ENCODE measurements at regions not wholly inside any gene's neighbourhood (a gene's known extent, or its start where the extent isn't known, plus 50 kb on each side); places are given as distances from the start of the nearest gene placed in this dataset.

DNA sequence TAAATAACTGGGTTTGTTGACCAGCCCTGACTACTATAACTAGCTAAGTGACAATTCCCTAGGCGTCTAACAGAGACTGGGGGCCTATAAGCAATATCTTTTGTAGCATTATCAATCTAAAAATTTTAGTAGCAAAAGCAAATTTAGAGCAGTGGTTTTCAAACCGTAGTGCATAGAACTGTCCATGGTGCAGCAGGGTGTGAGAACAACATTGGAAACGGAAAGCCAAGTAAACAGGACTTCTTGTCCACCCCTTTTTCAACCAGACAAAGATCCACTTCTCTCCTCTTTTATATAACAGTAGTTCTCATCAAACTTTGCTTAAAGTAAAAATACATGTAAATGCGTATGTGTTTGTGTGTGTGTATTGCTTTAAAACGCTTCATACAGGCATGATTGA lies 1099.1 kb upstream of the ATXN8OS start:
- H3K9me3 Mint-ChIP-seq = peaks cover 40% of the 10 kb centered on the region
- TF ChIP-seq CTCF (IDR thresholded peaks at IDR 0.05) = no peak
- no peaks in the 10 kb centered on the region for H3K27me3 Mint-ChIP-seq (ENCODE audit: insufficient read depth)
- H3K27ac Mint-ChIP-seq = no peak overlapping the region
- H3K36me3 Mint-ChIP-seq (ENCODE audit: low read depth) = no peaks in the 10 kb centered on the region; the same call in 1 of the 2 replicates
- DNase-seq = no peak
- H3K4me1 Mint-ChIP-seq (ENCODE audit: low read depth) = no peaks in the 10 kb centered on the region
- H3K4me3 Mint-ChIP-seq = no peak overlapping the region

- Mint-ChIP-seq H3K27ac (no peak overlapping the region), H3K36me3 (ENCODE audit: low read depth) (0 out of 2 replicates have a peak, but pooled peaks cover 9% of the 10 kb centered on the region), H3K4me1 (ENCODE audit: low read depth) (no peaks in the 10 kb centered on the region), H3K9me3 (peaks cover 49% of the 10 kb centered on the region), H3K27me3 (ENCODE audit: insufficient read depth) (no peaks in the 10 kb centered on the region), H3K4me3 (no peak overlapping the region)
- DNase-seq = no peak
- no peak for TF ChIP-seq CTCF (IDR thresholded peaks at IDR 0.05)
Observed at GRCh38 chr13:68998056-68998455, 1109.6 kb upstream of the ATXN8OS start.

DNA sequence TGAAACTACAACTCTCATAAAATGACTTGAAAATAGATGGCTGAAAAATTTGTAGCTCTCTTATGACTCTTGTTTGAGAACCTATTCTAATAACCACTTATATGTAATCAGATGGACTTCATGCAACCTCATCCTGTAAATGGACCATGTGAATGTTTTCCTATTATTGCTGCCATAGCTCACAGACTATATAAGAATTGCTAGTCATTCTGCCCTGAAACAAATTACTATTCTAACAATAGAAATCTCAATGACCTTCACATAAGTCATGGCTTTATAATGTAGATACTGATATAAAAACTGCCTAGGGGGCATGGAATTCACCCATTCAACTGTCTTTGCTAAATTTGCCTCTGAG lies 1111.0 kb upstream of the ATXN8OS start:
- TF ChIP-seq CTCF (IDR thresholded peaks at IDR 0.05) = no peak
- Mint-ChIP-seq H3K27me3 (ENCODE audit: insufficient read depth) (no peaks in the 10 kb centered on the region), H3K27ac (no peak overlapping the region), H3K4me1 (ENCODE audit: low read depth) (no peaks in the 10 kb centered on the region), H3K36me3 (ENCODE audit: low read depth) (0 out of 2 replicates have a peak, but pooled peaks cover 9% of the 10 kb centered on the region), H3K4me3 (no peak overlapping the region), H3K9me3 (peaks cover 38% of the 10 kb centered on the region)
- no peak for DNase-seq

DNA sequence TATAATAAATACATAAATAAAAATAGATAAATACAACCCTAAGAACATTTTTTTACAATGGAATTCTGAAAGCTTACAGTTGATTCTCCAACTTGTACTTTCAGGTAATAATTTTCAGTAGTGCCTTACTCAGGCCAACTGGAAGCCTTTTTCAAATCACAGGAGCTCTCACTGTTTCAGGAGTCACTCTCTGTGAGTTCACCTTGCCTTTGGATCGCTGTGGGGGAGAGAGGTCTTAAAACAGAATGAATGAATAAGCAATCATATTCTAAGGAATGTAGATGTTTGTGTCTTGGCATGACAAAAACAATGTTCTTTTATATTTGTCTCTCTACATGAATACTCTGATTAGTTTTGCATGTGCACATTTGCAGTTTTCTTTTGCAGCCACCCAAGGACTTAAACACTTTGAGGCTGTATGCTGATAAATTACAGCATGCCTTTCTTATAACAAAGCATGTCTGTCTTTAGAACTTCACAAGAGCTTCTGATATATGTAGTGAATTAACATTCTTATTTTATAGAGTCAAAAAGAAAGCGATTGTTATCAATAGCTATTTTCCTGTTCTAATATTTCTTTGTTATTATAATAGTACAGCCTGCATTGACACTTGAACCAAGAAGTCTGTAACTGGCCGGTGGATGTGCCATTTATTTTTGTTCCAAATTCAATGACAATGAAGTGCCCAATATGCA lies 1111.5 kb upstream of the ATXN8OS start:
- 0 out of 2 replicates have a peak, but pooled peaks cover 8% of the 10 kb centered on the region for H3K36me3 Mint-ChIP-seq (ENCODE audit: low read depth)
- DNase-seq = no peak
- H3K4me3 Mint-ChIP-seq = no peak overlapping the region
- no peaks in the 10 kb centered on the region for H3K4me1 Mint-ChIP-seq (ENCODE audit: low read depth)
- H3K27me3 Mint-ChIP-seq (ENCODE audit: insufficient read depth) = no peaks in the 10 kb centered on the region
- peaks cover 33% of the 10 kb centered on the region for H3K9me3 Mint-ChIP-seq
- TF ChIP-seq CTCF (IDR thresholded peaks at IDR 0.05) = no peak
- H3K27ac Mint-ChIP-seq = no peak overlapping the region

DNA sequence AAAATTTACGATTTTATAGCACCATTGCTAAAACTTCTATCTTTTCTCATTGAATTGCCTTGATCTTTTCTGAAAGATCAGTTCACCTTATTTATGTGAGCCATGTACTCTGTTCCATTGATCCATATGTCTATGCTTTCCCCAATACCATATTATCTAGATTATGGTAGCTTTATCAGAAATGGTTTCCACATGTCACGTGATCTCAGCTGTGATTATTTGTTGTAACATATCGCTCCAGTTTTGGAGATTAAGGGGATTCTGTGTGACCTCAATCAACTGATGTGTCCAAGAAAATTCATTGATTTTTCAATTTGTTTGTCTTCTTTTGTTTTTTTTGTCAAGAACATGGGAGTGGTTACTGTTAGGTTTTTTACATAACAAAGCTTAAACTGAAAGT lies 1114.5 kb upstream of the ATXN8OS start:
- TF ChIP-seq CTCF (IDR thresholded peaks at IDR 0.05) = no peak
- Mint-ChIP-seq H3K27ac (no peak overlapping the region), H3K27me3 (ENCODE audit: insufficient read depth) (no peaks in the 10 kb centered on the region), H3K36me3 (ENCODE audit: low read depth) (no peaks in the 10 kb centered on the region), H3K4me1 (ENCODE audit: low read depth) (no peaks in the 10 kb centered on the region), H3K9me3 (peaks cover 17% of the 10 kb centered on the region), H3K4me3 (no peak overlapping the region)
- DNase-seq = no peak
